ENCODE measurements at regions not wholly inside any gene's neighbourhood (a gene's known extent, or its start where the extent isn't known, plus 50 kb on each side); places are given as distances from the start of the nearest gene placed in this dataset.

GRCh38 chr6:82693094-82693493, 329.5 kb downstream of the TPBG start:
- no peak for TF ChIP-seq CTCF (IDR thresholded peaks at IDR 0.05; ENCODE audit: low read depth, low read length)
- no peak for DNase-seq (ENCODE audit: extremely low read depth, low read depth)

DNA sequence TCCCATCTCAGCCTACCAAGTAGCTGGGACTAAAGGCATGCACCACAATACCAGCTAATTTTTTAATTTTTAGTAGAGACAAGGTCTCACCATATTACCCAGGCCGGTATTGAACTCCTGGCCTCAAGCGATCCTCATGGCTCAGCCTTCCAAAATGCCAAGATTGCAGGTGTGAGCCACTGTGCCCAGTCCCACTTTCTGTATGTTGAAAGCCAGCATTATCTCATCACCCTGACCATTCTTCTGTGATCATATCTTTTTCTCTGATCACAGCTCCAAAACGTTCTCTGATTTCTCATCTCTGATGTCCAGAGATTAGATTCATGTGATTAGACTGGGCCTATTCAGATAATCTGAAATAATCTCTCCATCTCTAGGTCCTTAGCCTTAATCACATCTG, 337.7 kb downstream of the TPBG start:
- DNase-seq (ENCODE audit: extremely low read depth, low read depth) = no peak
- TF ChIP-seq CTCF (IDR thresholded peaks at IDR 0.05; ENCODE audit: low read depth, low read length) = no peak

DNA sequence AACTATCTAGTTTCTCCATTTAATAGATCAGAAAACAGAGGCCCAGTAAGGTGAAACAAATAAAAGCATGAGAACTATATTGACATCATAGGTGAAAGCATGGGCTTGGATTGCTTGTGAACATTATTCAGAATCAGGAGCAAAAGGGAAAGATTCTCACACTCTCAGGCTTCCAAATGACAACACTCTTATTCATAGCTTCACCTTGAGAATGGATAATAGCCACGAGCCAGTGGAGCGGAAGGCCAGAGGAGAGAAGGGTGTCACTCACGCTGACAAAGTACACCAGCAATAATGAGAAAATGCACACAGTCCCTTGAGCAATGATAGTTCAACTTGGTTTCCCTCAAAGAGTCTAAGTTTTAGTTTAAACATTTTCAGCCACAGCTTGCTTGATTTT, 339.0 kb downstream of the TPBG start:
- no peak for DNase-seq (ENCODE audit: extremely low read depth, low read depth)
- no peak for TF ChIP-seq CTCF (IDR thresholded peaks at IDR 0.05; ENCODE audit: low read depth, low read length)

DNA sequence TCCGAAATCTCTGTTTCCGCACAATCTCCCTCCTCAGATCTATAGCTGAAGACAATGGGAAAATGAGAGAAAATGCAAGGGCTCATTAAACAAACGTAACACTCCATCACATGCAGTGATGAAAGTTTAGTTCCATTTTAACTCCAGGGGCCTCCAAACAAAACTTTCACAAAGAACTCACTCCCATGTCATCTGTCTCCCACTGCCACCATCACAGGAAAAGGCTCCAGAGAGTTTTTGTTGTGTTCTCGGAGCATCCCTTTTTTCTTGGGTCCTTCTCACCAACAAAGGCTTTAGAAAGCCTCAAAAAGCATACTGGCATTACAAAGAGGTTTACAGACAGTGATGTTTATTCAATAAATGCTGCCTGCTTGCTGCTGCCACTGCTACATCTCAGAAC, 339.6 kb downstream of the TPBG start:
- TF ChIP-seq CTCF (IDR thresholded peaks at IDR 0.05; ENCODE audit: low read depth, low read length) = no peak
- no peak for DNase-seq (ENCODE audit: extremely low read depth, low read depth)

DNA sequence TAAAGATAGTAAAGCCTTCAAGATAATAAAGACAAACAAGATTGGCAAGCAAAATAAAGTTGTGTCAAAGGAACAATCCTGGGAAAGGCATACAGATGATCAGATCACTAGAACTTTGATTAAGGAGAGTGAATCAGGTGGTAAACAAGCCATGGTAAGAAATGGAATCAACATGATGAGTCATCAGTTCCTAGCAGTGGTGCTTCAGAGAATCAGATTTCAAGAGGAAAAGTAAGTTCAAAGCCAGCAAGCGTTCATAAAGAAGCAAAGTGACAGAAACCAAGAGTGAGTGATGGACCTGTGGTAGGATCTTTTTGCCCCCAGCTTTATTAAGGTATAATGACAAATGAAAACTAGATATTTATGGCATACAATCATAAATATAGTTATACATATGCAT, 340.4 kb downstream of the TPBG start:
- no peak for DNase-seq (ENCODE audit: extremely low read depth, low read depth)

DNA sequence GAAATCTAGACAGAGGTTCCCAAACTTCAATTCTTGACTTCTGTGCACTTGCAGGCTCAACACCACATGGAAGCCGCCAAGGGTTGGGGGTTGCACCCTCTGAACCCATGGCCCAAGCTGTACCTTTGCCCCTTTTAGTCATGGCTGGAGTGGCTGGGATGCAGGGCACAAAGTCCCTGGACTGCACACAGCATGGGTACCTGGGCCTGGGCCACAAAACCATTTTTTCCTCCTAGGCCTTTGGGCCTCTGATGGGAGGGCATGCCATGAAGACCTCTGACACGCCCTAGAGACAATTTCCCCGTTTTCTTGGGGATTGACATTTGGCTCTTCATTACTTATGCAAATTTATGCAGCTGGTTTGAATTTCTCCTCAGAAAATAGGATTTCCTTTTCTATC, 342.0 kb downstream of the TPBG start:
- no peak for DNase-seq (ENCODE audit: extremely low read depth, low read depth)

More for the DNA sequence above, 340.4 kb downstream of the TPBG start:
- no peak for TF ChIP-seq CTCF (IDR thresholded peaks at IDR 0.05; ENCODE audit: low read depth, low read length)

GRCh38 chr6:82711105-82711827, 347.6 kb downstream of the TPBG start:
- no peak for TF ChIP-seq CTCF (IDR thresholded peaks at IDR 0.05; ENCODE audit: low read depth, low read length)
- DNase-seq (ENCODE audit: extremely low read depth, low read depth) = no peak

More for the DNA sequence above, 342.0 kb downstream of the TPBG start:
- TF ChIP-seq CTCF (IDR thresholded peaks at IDR 0.05; ENCODE audit: low read depth, low read length) = no peak
